HS-5 (cell line): ENCODE measurements at regions not wholly inside any gene's neighbourhood (a gene's known extent, or its start where the extent isn't known, plus 50 kb on each side); places are given as distances from the start of the nearest gene placed in this dataset.

Source experiments
- DNase-seq: peaks from one replicate; pipeline ENCODE4 v3.0.0-alpha.2; 2012; ENCODE audit warnings: low read depth

GRCh38 chr6:23589811-23590210, 536.2 kb upstream of the NRSN1 start:
- no peak for DNase-seq

GRCh38 chr6:23590498-23591126, 535.4 kb upstream of the NRSN1 start:
- no peak for DNase-seq

- DNase-seq, result no peak
Observed at GRCh38 chr6:23591761-23592160, 534.3 kb upstream of the NRSN1 start.

GRCh38 chr6:23600118-23600517, 525.9 kb upstream of the NRSN1 start:
- no peak for DNase-seq

- no peak for DNase-seq
Observed at GRCh38 chr6:23601811-23602345, 524.1 kb upstream of the NRSN1 start.

GRCh38 chr6:23608931-23609435, 517.0 kb upstream of the NRSN1 start:
- DNase-seq, result no peak

- no peak for DNase-seq
Observed at GRCh38 chr6:23611776-23612381, 514.1 kb upstream of the NRSN1 start.

- DNase-seq, result no peak
Observed at GRCh38 chr6:23618366-23618765, 507.6 kb upstream of the NRSN1 start.

GRCh38 chr6:23620911-23621401, 505.1 kb upstream of the NRSN1 start:
- DNase-seq, result peak; percentile 49

GRCh38 chr6:23630726-23631635, 495.0 kb upstream of the NRSN1 start:
- no peak for DNase-seq

- DNase-seq, result no peak
Observed at GRCh38 chr6:23633996-23634395, 492.0 kb upstream of the NRSN1 start.

GRCh38 chr6:23635150-23635549, 490.9 kb upstream of the NRSN1 start:
- no peak for DNase-seq

GRCh38 chr6:23637296-23637695, 488.7 kb upstream of the NRSN1 start:
- no peak for DNase-seq

- DNase-seq, result no peak
Observed at GRCh38 chr6:23642849-23643248, 483.2 kb upstream of the NRSN1 start.

- DNase-seq, result no peak
Observed at GRCh38 chr6:23647045-23647444, 479.0 kb upstream of the NRSN1 start.

GRCh38 chr6:23650676-23651075, 475.3 kb upstream of the NRSN1 start:
- DNase-seq, result no peak

- DNase-seq, result no peak
Observed at GRCh38 chr6:23654745-23655144, 471.3 kb upstream of the NRSN1 start.

- DNase-seq, result no peak
Observed at GRCh38 chr6:23655525-23655924, 470.5 kb upstream of the NRSN1 start.

GRCh38 chr6:23656255-23657194, 469.5 kb upstream of the NRSN1 start:
- DNase-seq, result no peak

GRCh38 chr6:23659125-23659524, 466.9 kb upstream of the NRSN1 start:
- no peak for DNase-seq

- no peak for DNase-seq
Observed at GRCh38 chr6:23661549-23661948, 464.5 kb upstream of the NRSN1 start.
